Ovary (tissue), 7 donors: ENCODE measurements at regions not wholly inside any gene's neighbourhood (a gene's known extent, or its start where the extent isn't known, plus 50 kb on each side); places are given as distances from the start of the nearest gene placed in this dataset.

Experiments used
- DNase-seq, 5 donors: peaks; one replicate each; pipeline ENCODE4 v3.0.0-alpha.2; 2019 to 2020
- H3K27ac ChIP-seq, 2 donors: fragments of 200-600 bp; one replicate each; pipeline versions ENCODE4 v1.5.1 to v1.8.0; 2019 to 2022
- H3K27me3 ChIP-seq: fragments of 200-600 bp; one replicate; pipeline ENCODE4 v1.8.0; 2022
- H3K36me3 ChIP-seq: fragments of 200-600 bp; sonication (generic); one replicate; pipeline ENCODE4 v1.5.1; 2019
- H3K4me1 ChIP-seq: one replicate; pipeline ENCODE4 v1.8.1; 2013; ENCODE audit warnings: mild to moderate bottlenecking, moderate library complexity; ENCODE audit not compliant: insufficient read depth
- H3K4me3 ChIP-seq: fragments of 200-600 bp; sonication (generic); one replicate; pipeline ENCODE4 v1.5.1; 2017
- H3K9me3 ChIP-seq, 2 donors: fragments of 200-600 bp in 1 of 2; sonication (generic) in 1 of 2; one replicate each; pipeline versions ENCODE4 v1.5.1 to v1.8.1; 2013 to 2019; ENCODE audit warnings: mild to moderate bottlenecking in 1 of 2, moderate library complexity in 1 of 2
- EP300 ChIP-seq: sonication (generic); formaldehyde crosslinking; IDR thresholded peaks from one replicate; pipeline ENCODE4 v1.6.1; 2017; ENCODE audit warnings: antibody characterized with exemption
- POLR2A ChIP-seq: fragments of 450-650 bp; IDR thresholded peaks from one replicate; pipeline ENCODE4 v1.6.1; 2017; ENCODE audit warnings: antibody characterized with exemption, mild to moderate bottlenecking, moderate library complexity
- WGBS, 3 donors: extraction: QIAGEN DNeasy Blood & Tissue Kit in 1 of 3; methylation state at CpG; one replicate each; pipeline versions ENCODE4 v1.1.5 to v1.1.7; 2013 to 2017; 5-methylcytosine and 5-hydroxymethylcytosine counted together
- intact Hi-C, 4 donors: fragments of 100-400 bp; cut with DNase I; formaldehyde crosslinking; loops; one replicate each; pipeline versions ENCODE4 v1.11.0 to v1.15.1; 2022 to 2023
- TF ChIP-seq, protein P1 (sequence below), 3 donors: fragments of 450-650 bp in 2 of 3; fragments of 200-600 bp in 1 of 3; IDR thresholded peaks; one replicate each; pipeline versions ENCODE4 v1.5.1 to v1.8.0; 2016 to 2022; ENCODE audit warnings: antibody characterized with exemption in 3 of 3, mild to moderate bottlenecking in 1 of 3
- donor health status: DM: no; HTN: no; CAD: no; lungs with moderate emphysema.
- donor health status: DM: no; HTN: no; CAD: no.
- donor health status: Bipolar disorder and iron deficiency.
- donor health status: DM: no; HTN: no; CAD: no.
- donor health status: DM: yes; HTN: yes; CAD: no.

DNA sequence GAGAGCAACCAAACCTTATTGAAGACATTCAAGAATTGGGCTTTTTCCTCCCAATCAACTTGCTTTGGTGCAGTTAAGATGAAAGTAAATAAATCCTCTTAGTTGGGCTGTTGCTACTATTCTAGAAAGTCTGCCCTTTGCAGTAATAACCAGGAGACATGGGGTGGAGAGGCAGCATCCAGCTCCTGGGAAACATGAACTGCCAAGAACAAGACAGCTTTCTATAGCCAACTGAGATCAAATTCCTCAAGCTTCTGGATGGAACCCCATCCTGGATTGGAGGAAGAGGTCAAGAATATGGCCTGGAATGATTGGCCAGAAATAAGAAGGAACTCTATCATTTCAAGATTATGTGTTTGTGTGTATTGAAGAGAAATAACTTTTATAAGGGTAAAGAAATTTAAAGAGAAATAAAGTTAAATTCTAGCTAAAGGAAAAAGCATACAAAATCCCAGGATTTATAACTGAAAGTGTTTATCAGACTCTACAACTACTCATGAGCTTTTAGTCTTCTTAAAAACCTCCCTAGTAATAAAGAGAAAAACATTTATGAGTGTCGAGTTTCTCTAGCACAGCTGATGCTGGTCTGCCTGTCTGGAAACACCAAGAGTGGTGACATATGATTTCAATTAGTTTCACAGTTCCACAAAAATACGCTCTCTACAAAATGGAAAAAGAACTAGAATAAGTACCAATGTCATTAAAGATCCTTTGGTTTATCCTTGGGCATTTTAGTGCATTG, 70.1 kb upstream of the COL1A2 start:
- no peaks in the 10 kb centered on the region for H3K27me3 ChIP-seq
- 56 to 76% (median 70%) methylated on average over 2 of the region's 2 CpGs for WGBS, 3 donors

DNA sequence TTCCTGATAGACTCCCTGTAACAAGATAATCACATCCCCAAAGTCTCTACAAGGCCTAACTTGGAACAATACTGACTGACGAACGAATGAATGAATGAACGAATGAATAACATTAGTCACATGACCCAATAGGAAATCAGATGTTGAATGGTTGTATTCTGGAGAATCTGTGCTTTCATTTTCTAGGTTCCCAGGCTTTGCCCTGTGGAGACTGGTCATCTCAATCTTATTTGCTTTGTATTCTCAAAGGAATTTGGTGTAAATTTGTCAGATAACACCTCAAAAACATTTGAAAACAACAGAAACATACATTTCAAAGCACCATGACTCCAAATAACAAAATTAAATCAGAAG, 69.6 kb upstream of the COL1A2 start:
- no peaks in the 10 kb centered on the region for H3K4me1 ChIP-seq
- H3K27ac ChIP-seq = no peak overlapping the region
- WGBS, 3 donors = 77 to 80% (median 79%) methylated on average over 3 of the region's 3 CpGs
- H3K36me3 ChIP-seq = no peaks in the 10 kb centered on the region
- TF ChIP-seq EP300 (no peak), POLR2A (no peak)
- TF ChIP-seq, protein P1, sequence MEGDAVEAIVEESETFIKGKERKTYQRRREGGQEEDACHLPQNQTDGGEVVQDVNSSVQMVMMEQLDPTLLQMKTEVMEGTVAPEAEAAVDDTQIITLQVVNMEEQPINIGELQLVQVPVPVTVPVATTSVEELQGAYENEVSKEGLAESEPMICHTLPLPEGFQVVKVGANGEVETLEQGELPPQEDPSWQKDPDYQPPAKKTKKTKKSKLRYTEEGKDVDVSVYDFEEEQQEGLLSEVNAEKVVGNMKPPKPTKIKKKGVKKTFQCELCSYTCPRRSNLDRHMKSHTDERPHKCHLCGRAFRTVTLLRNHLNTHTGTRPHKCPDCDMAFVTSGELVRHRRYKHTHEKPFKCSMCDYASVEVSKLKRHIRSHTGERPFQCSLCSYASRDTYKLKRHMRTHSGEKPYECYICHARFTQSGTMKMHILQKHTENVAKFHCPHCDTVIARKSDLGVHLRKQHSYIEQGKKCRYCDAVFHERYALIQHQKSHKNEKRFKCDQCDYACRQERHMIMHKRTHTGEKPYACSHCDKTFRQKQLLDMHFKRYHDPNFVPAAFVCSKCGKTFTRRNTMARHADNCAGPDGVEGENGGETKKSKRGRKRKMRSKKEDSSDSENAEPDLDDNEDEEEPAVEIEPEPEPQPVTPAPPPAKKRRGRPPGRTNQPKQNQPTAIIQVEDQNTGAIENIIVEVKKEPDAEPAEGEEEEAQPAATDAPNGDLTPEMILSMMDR (IDR thresholded peaks at IDR 0.05) = no peak
- H3K27me3 ChIP-seq = no peaks in the 10 kb centered on the region
- no peak for DNase-seq
- H3K9me3 ChIP-seq = no peaks in the 10 kb centered on the region
- intact Hi-C loops = no loop called here
- H3K4me3 ChIP-seq = no peak overlapping the region

More for the DNA sequence above, 70.1 kb upstream of the COL1A2 start:
- Histone ChIP-seq H3K36me3 (no peaks in the 10 kb centered on the region), H3K4me1 (no peaks in the 10 kb centered on the region), H3K27ac (no peak overlapping the region), H3K4me3 (no peak overlapping the region), H3K9me3 (no peaks in the 10 kb centered on the region)
- no peak for DNase-seq
- intact Hi-C loops = no loop called here
- TF ChIP-seq, protein P1 (IDR thresholded peaks at IDR 0.05) = no peak
- TF ChIP-seq POLR2A = no peak
- no peak for TF ChIP-seq EP300

DNA sequence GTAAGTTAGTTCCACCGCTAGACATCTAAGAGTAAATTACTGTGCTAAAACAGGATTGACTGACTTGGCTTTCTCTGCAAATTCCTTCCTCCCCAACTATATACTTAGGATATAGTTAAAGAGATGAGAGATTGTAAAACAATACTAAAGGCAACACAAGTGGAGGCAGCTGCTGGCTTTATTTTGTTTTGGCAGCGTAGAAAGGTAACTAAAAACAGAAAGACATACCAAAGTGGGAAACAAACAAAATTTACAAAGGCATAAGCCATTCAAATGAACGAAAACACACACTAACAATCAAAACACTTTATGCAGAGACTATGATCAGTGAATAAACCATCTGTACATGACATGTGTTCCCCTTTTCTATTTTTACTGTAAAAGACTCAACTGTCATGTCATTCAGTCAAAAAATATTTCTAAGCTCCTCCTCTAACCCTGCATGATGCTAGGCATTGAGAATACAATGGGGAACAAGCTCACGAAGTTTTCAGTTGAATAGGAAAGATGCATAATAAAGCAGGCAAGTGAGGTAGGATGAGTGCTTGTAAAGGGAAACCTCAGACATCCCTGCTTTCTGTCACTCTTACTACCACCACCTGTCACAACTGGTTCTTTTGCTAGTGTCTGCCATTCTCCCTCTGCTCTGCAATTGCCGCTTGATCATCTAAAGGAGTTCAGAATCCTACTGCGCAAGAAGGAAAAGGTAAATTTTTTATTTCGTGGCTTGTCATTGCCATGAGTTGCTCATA, 64.2 kb upstream of the COL1A2 start:
- Histone ChIP-seq H3K4me3 (no peak overlapping the region), H3K4me1 (no peaks in the 10 kb centered on the region), H3K27ac (no peak overlapping the region), H3K27me3 (no peaks in the 10 kb centered on the region), H3K36me3 (no peaks in the 10 kb centered on the region), H3K9me3 (no peaks in the 10 kb centered on the region)
- no peak for DNase-seq
- no peak for TF ChIP-seq POLR2A
- TF ChIP-seq EP300 = no peak
- TF ChIP-seq, protein P1 (IDR thresholded peaks at IDR 0.05) = no peak
- WGBS, 3 donors = 57 to 64% (median 63%) methylated on average over 7 of the region's 7 CpGs
- intact Hi-C loops = no loop called here

DNA sequence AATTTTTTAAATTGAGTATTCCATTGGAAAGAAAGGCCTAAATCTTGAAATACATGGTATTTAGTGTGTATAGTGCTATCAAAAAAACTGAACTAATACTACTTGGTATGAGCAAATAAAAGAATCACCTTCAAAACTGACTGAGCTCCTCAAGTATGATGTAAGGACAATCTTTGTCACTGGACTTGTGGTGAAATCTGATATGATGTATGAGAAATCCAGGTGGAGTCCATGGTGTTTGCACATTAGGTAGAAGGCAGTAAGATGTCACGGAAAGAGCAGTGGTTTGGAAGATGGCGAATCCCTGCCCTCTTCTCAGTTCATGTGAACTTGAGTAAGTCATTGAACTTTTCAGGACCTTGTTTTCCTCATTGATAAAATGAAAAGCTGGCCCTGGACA, 62.1 kb upstream of the COL1A2 start:
- Histone ChIP-seq H3K4me3 (no peak overlapping the region), H3K36me3 (no peaks in the 10 kb centered on the region), H3K4me1 (no peaks in the 10 kb centered on the region), H3K27me3 (no peaks in the 10 kb centered on the region), H3K9me3 (no peaks in the 10 kb centered on the region), H3K27ac (no peak overlapping the region)
- intact Hi-C loops = no loop called here
- DNase-seq = no peak
- WGBS, 3 donors = 96 to 98% (median 96%) methylated on average over 2 of the region's 2 CpGs
- TF ChIP-seq EP300 (no peak), POLR2A (no peak)
- TF ChIP-seq, protein P1 (IDR thresholded peaks at IDR 0.05) = no peak
